Superior temporal gyrus (tissue), 1 donor: ENCODE measurements at regions not wholly inside any gene's neighbourhood (a gene's known extent, or its start where the extent isn't known, plus 50 kb on each side); places are given as distances from the start of the nearest gene placed in this dataset.

Source experiments
- DNase-seq: peaks from one replicate; pipeline ENCODE4 v3.0.0-alpha.2; 2016; ENCODE audit errors: extremely low spot score

GRCh38 chr6:93784794-93785693 is 365.7 kb upstream of the EPHA7 start:
- DNase-seq, result peak; percentile 64

GRCh38 chr6:93779086-93779841 is 359.9 kb upstream of the EPHA7 start:
- DNase-seq, result peak; percentile 31

GRCh38 chr6:93759190-93759589 is 339.8 kb upstream of the EPHA7 start:
- no peak for DNase-seq

- DNase-seq, result no peak
Observed at GRCh38 chr6:93751969-93752368, 332.6 kb upstream of the EPHA7 start.

- no peak for DNase-seq
Observed at GRCh38 chr6:93749930-93750329, 330.6 kb upstream of the EPHA7 start.

GRCh38 chr6:93749191-93749590 is 329.8 kb upstream of the EPHA7 start:
- DNase-seq, result no peak

GRCh38 chr6:93746892-93747291 is 327.5 kb upstream of the EPHA7 start:
- no peak for DNase-seq

GRCh38 chr6:93745306-93745705 is 325.9 kb upstream of the EPHA7 start:
- no peak for DNase-seq

- DNase-seq, result no peak
Observed at GRCh38 chr6:93735099-93735498, 315.7 kb upstream of the EPHA7 start.

- DNase-seq, result no peak
Observed at GRCh38 chr6:93731306-93731705, 311.9 kb upstream of the EPHA7 start.

GRCh38 chr6:93728150-93728549 is 308.8 kb upstream of the EPHA7 start:
- DNase-seq, result no peak

GRCh38 chr6:93727447-93727846 is 308.1 kb upstream of the EPHA7 start:
- no peak for DNase-seq

- peak; percentile 39 for DNase-seq
Observed at GRCh38 chr6:93721386-93722048, 302.2 kb upstream of the EPHA7 start.

GRCh38 chr6:93713974-93714373 is 294.6 kb upstream of the EPHA7 start:
- DNase-seq, result no peak

- DNase-seq, result no peak
Observed at GRCh38 chr6:93703431-93703830, 284.1 kb upstream of the EPHA7 start.

- DNase-seq, result no peak
Observed at GRCh38 chr6:93701526-93701925, 282.2 kb upstream of the EPHA7 start.

- no peak for DNase-seq
Observed at GRCh38 chr6:93685494-93685893, 266.1 kb upstream of the EPHA7 start.

GRCh38 chr6:93684339-93684738 is 265.0 kb upstream of the EPHA7 start:
- DNase-seq, result no peak

GRCh38 chr6:93679836-93680235 is 260.5 kb upstream of the EPHA7 start:
- DNase-seq, result no peak

GRCh38 chr6:93678841-93679454 is 259.6 kb upstream of the EPHA7 start:
- peak; percentile 63 for DNase-seq

GRCh38 chr6:93677264-93677965 is 258.1 kb upstream of the EPHA7 start:
- no peak for DNase-seq
